NCI-H2196 treated with DMSO at 0.1 percent for 48 hours (cell line): ENCODE measurements at regions not wholly inside any gene's neighbourhood (a gene's known extent, or its start where the extent isn't known, plus 50 kb on each side); places are given as distances from the start of the nearest gene placed in this dataset.

Experiments used
- DNase-seq: peaks from one replicate; lab custom pipeline; 2025; ENCODE audit not compliant: unreplicated experiment; lab: John Stamatoyannopoulos, UW

- DNase-seq, result no peak
Observed at GRCh38 chr5:77569409-77569808, 69.1 kb downstream of the OTP start.

- DNase-seq, result no peak
Observed at GRCh38 chr5:77568555-77568954, 70.0 kb downstream of the OTP start.

- DNase-seq, result no peak
Observed at GRCh38 chr5:77568082-77568481, 70.4 kb downstream of the OTP start.

GRCh38 chr5:77563475-77563874 lies 71.4 kb upstream of the WDR41 start:
- no peak for DNase-seq

- no peak for DNase-seq
Observed at GRCh38 chr5:77561965-77562364, 69.8 kb upstream of the WDR41 start.

- peak; percentile 42 for DNase-seq
Observed at GRCh38 chr5:77560677-77561263, 68.7 kb upstream of the WDR41 start.

- no peak for DNase-seq
Observed at GRCh38 chr5:77558266-77558665, 66.2 kb upstream of the WDR41 start.

- no peak for DNase-seq
Observed at GRCh38 chr5:77550406-77550805, 58.3 kb upstream of the WDR41 start.

GRCh38 chr5:77545285-77545684 lies 53.2 kb upstream of the WDR41 start:
- DNase-seq, result no peak
